Stimulated activated effector memory CD8-positive, alpha-beta T cell treated with anti-CD3 and anti-CD28 coated beads, Interleukin-12 subunit alpha, Interleukin-12 subunit beta, amount 100 ng/mL, for 72 hours (primary cell): ENCODE measurements at regions not wholly inside any gene's neighbourhood (a gene's known extent, or its start where the extent isn't known, plus 50 kb on each side); places are given as distances from the start of the nearest gene placed in this dataset.

Source experiments
- ATAC-seq: fragments of 150-1000 bp; cut with Tn5 transposase; 2 replicates; pipeline ENCODE4 v1.10.0; 2021
- DNase-seq, 2 donors: peaks; one replicate each; pipeline ENCODE4 v3.0.0; 2021 to 2022; ENCODE audit warnings: low spot score in 2 of 2
- H3K27ac Mint-ChIP-seq: one replicate; pipeline ENCODE4 v1.8.0; 2022; ENCODE audit warnings: mild to moderate bottlenecking, mixed read lengths
- H3K36me3 Mint-ChIP-seq: one replicate; pipeline ENCODE4 v1.8.0; 2022; ENCODE audit warnings: mild to moderate bottlenecking, mixed read lengths
- H3K4me1 Mint-ChIP-seq: one replicate; pipeline ENCODE4 v1.8.0; 2022; ENCODE audit warnings: mixed read lengths
- H3K4me3 Mint-ChIP-seq: one replicate; pipeline ENCODE4 v1.8.0; 2022; ENCODE audit warnings: mild to moderate bottlenecking, mixed read lengths
- H3K9me3 Mint-ChIP-seq: one replicate; pipeline ENCODE4 v1.8.0; 2022; ENCODE audit warnings: mixed read lengths

DNA sequence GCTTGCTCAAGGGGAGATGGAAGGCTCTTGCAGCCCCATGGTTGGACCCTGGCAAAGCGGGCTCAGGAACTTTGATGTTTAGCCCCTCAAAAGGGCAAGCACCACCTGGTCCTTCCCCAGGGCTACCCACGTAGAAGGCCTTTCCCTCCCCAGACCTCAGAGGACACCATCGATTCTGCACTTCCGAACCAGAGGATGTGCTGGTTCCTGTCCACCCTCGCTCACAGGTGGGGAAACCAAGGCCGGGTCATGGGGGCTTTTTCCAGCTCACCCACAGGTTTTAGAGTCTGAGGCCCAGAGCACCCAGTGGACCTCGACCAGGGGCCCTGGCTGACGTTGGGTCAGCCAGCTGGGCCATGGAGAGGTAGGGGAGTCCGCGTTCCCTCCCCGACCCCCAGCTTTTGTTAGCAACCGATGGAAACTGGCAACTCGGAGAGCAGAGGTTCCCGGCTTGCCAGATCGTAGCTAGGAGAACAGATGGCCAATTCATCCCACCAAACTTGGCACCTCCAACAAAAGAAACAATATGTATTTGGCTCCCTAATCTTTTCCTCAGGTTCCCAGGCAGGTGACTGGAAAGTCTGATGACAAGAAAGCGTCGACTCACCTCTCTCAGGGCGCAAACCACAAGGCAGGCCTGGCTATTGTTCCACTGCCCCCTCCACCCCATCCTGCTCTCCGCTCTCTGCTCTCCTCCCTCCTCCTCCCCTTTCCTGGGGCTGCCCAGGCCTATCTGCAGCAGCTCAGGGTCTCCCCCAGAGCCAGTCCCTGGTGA lies 167.6 kb upstream of the SMIM23 start:
- Mint-ChIP-seq H3K4me1 (no peaks in the 10 kb centered on the region), H3K27ac (no peak overlapping the region), H3K9me3 (no peaks in the 10 kb centered on the region), H3K4me3 (no peak overlapping the region), H3K36me3 (no peaks in the 10 kb centered on the region)
- DNase-seq = no peak
- no peak for ATAC-seq

DNA sequence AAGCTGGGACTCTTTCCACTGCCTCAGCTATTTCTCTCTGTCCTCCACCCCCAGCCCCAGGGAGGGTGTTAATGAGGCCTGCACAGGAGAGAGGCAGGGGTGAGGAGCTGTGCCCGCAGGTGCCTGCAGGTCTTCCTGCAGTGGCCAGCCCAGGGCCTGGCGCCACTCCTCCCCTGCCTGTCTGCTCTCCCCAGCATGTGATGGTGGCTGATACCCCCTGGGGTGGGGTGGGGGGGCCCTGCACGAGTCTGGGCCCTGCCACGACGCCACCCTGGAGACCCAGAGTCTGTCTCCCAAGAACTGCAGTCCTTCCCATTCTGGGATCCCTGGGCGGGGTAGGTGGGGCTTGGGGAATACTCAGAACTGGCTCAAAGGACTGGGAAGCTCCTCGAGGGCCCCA lies 166.4 kb upstream of the SMIM23 start:
- Mint-ChIP-seq H3K27ac (no peak overlapping the region), H3K4me1 (no peaks in the 10 kb centered on the region), H3K9me3 (no peaks in the 10 kb centered on the region), H3K4me3 (no peak overlapping the region), H3K36me3 (no peaks in the 10 kb centered on the region)
- no peak for DNase-seq
- ATAC-seq = no peak

DNA sequence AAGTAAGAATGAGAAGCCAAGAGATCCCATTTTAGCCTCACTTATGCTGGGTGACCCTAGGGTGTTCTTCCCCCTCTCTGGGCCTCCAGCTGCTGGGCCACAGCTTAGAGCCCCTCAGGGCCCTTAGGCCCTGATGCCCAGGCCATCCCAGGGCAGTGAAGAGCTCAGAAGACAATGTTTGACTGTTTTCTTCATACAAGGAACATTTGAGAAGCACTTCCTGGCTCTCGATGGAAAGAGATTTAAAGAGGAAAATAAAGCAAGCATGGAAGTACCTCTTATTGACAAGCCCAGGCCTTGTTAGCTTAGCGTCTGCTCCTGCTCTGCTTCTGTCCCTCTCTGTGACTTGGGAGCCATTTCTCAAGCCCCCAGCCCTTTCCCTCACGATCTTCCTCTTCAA lies 165.9 kb upstream of the SMIM23 start:
- Mint-ChIP-seq H3K4me1 (no peaks in the 10 kb centered on the region), H3K36me3 (no peaks in the 10 kb centered on the region), H3K9me3 (no peaks in the 10 kb centered on the region), H3K4me3 (no peak overlapping the region), H3K27ac (no peak overlapping the region)
- DNase-seq (no peak), ATAC-seq (no peak)

DNA sequence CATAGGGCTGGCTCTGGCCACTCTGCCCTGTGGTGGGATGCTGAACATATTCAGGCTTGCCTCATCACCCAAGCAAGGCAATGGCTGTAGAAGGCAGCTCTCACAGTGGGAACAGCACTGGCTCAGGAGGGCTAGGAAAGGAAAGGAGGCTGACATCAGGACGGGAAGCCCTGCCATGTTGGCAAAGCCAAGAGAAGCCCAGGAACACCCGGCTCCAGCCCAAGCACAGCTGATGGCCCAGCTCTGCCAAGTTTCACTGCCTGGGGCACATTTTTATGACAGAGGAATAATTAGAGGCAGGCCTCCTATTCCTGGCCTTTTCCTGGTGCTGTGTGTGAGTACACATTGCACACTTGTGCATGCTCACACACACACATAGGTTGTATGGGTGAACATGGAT lies 163.6 kb upstream of the SMIM23 start:
- H3K9me3 Mint-ChIP-seq = no peaks in the 10 kb centered on the region
- no peak for DNase-seq
- H3K4me1 Mint-ChIP-seq = no peaks in the 10 kb centered on the region
- H3K27ac Mint-ChIP-seq = no peak overlapping the region
- no peak for ATAC-seq
- H3K36me3 Mint-ChIP-seq = no peaks in the 10 kb centered on the region
- H3K4me3 Mint-ChIP-seq = no peak overlapping the region

DNA sequence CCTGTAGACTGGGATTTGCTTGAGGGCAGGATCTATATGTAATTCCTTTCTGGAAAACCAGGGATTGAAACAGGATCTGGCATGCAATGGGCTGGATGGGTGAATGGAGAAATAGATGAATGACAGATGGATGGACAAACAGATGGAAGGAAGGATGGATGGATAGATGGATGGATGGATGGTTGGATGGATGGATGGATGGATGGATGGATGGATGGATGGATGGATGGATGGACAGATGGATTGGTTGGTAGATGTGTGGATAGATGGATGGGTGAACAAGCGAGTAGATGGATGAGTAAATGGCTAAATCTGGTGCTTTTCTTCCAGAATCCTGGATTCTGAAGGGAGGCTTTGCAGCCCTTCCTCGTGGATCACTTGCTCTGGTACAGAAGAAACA lies 162.5 kb upstream of the SMIM23 start:
- H3K27ac Mint-ChIP-seq = no peak overlapping the region
- H3K36me3 Mint-ChIP-seq = no peaks in the 10 kb centered on the region
- ATAC-seq (no peak), DNase-seq (no peak)
- no peaks in the 10 kb centered on the region for H3K4me1 Mint-ChIP-seq
- H3K4me3 Mint-ChIP-seq = no peak overlapping the region
- H3K9me3 Mint-ChIP-seq = no peaks in the 10 kb centered on the region

DNA sequence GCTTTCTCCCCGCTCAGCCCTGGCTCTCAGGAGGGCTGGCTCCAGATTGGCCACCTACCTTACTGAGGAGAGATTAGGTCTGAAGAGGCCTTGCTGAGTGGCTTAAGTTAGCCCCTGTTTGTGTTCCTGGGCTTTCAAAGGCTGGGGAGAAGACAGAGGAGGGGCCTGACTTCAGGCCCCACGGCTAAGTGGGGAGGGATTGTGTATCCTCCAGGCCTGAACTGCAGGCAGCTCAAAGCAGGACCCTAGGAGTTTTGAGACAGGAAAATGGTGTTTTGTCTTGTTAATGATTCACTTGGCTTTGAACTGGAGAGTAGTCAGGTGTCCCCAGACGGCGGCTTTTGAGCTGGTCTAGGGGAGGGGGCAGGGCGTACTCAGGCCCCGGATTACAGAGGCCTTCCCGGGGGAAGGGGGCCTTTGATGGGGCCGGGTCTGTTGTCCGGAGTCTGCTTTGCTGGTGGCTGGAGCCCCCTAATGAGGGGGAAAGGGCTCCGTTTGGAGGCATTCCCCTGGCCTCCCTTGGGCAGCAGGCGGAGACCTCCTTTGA lies 162.0 kb upstream of the SMIM23 start:
- Mint-ChIP-seq H3K4me3 (no peak overlapping the region), H3K36me3 (no peaks in the 10 kb centered on the region), H3K4me1 (no peaks in the 10 kb centered on the region), H3K27ac (no peak overlapping the region), H3K9me3 (no peaks in the 10 kb centered on the region)
- no peak for DNase-seq
- ATAC-seq = no peak

DNA sequence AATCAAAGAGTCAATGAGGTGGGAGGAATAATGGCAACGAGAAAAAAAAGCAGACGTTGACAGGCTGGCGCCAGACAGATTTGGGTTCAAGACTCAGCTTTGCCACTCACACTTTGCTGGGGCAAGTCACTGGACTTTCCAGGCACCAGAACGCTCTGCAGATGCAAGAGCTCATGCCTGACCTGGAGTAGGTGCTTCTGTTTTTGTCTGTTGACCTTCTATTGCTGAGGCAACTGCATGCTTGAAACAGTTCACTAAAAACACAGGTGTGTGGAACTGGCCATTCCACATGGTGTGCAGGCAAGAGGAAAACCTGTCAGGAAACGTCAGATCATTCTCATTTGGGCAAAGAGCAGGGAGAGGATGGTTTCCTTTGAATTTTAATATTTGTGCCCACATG lies 161.2 kb upstream of the SMIM23 start:
- Mint-ChIP-seq H3K36me3 (no peaks in the 10 kb centered on the region), H3K9me3 (no peaks in the 10 kb centered on the region)
- no peak for DNase-seq

DNA sequence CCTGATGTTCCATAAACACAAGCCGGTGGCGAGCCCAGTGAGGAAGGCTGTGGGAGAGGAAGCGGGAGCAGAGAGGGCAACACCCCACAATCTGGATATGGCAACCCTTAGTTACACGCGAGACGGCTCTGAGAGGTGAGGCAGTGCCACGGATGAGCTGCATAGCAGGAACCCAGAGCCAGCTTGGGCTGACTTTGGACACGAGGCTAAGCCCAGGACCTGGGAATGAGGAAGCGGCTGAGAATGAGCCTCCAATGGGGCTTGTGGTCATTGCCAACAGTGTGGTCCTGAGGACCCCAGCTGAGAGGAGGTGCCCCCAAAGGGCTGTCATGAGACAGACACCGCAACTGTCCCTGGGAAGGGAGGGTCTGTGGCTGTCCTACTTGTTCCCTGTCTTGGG lies 160.0 kb upstream of the SMIM23 start:
- H3K4me3 Mint-ChIP-seq = no peak overlapping the region
- H3K4me1 Mint-ChIP-seq = no peaks in the 10 kb centered on the region
- ATAC-seq = no peak
- DNase-seq = no peak
- no peaks in the 10 kb centered on the region for H3K36me3 Mint-ChIP-seq
- H3K9me3 Mint-ChIP-seq = no peaks in the 10 kb centered on the region
- no peak overlapping the region for H3K27ac Mint-ChIP-seq

More for the DNA sequence above, 161.2 kb upstream of the SMIM23 start:
- Mint-ChIP-seq H3K4me1 (no peaks in the 10 kb centered on the region), H3K4me3 (no peak overlapping the region), H3K27ac (no peak overlapping the region)
- no peak for ATAC-seq

DNA sequence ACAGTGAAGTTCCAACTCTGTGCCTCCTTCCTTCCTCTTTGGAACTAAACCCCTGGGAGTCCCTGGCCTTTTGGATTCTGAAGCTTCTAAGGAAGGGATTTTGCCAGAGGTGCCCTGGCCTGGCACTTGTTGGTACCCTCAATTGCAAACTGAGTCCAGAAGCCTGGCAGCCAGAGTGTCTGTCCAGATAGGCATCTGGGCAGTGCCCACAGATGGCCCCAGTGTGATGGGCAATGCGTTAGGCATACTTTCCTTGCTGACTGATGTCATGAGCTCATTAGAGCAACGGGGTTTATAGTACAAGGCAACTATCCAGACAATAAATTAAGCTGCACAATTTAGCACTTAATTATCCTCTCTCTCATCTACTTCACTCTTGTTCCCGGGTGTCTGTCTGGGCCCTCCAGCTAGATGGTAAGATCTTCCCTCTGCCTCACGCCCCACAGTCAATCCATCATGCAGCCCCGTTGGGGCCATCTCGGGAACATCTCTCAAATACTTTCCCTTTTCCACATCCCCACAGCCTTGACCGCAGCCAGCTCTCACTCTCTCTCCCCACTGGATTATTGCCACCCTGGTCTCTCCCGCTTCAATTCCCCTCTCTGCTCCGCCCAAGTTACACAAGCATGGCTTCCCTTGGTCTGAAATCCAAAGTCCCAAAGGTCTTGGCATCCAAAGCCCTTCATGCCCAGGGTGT lies 157.5 kb upstream of the SMIM23 start:
- Mint-ChIP-seq H3K9me3 (no peaks in the 10 kb centered on the region), H3K27ac (no peak overlapping the region), H3K36me3 (no peaks in the 10 kb centered on the region), H3K4me1 (no peaks in the 10 kb centered on the region), H3K4me3 (no peak overlapping the region)
- ATAC-seq = no peak
- DNase-seq = no peak

DNA sequence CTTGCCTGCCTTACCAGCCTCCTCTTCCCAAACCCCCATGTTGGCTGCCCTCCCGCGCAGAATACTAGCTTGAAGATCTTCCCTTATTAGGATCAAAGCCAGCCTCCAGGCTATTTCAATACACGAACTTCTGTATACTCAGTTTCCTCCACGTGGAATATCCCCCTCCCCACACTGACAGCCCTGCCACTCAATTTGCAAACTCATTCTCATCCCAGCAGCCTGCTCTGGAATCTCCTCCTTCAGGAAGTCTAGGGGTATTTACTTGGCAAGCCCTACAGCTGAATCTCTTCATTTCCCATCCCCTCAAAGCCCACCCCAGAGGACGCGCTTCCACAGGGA lies 157.0 kb upstream of the SMIM23 start:
- no peaks in the 10 kb centered on the region for H3K36me3 Mint-ChIP-seq
- ATAC-seq (no peak), DNase-seq (no peak)
- H3K4me1 Mint-ChIP-seq = no peaks in the 10 kb centered on the region
- no peaks in the 10 kb centered on the region for H3K9me3 Mint-ChIP-seq
- H3K27ac Mint-ChIP-seq = no peak overlapping the region
- H3K4me3 Mint-ChIP-seq = no peak overlapping the region

DNA sequence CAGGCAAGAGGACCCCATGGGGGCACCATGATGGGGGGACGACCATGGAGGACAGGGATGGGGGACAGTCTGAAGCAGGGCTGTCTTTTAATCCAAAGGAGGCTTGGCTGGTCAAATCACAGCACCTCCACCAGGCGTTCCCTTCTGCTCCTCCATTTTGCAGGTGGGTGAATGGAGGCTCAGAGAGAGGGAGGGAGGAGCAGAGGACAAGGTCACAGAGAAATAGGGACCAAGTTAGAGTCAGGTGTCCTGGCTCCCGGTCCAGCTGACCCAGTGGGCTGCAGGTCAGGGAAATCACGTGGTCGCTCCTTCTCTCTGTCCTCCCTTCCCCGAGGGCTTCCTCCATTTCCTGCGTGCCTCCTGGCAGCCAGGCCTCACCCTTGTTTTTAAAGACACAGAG lies 156.4 kb upstream of the SMIM23 start:
- Mint-ChIP-seq H3K4me3 (no peak overlapping the region), H3K36me3 (no peaks in the 10 kb centered on the region), H3K4me1 (no peaks in the 10 kb centered on the region), H3K27ac (no peak overlapping the region), H3K9me3 (no peaks in the 10 kb centered on the region)
- DNase-seq = no peak
- no peak for ATAC-seq

DNA sequence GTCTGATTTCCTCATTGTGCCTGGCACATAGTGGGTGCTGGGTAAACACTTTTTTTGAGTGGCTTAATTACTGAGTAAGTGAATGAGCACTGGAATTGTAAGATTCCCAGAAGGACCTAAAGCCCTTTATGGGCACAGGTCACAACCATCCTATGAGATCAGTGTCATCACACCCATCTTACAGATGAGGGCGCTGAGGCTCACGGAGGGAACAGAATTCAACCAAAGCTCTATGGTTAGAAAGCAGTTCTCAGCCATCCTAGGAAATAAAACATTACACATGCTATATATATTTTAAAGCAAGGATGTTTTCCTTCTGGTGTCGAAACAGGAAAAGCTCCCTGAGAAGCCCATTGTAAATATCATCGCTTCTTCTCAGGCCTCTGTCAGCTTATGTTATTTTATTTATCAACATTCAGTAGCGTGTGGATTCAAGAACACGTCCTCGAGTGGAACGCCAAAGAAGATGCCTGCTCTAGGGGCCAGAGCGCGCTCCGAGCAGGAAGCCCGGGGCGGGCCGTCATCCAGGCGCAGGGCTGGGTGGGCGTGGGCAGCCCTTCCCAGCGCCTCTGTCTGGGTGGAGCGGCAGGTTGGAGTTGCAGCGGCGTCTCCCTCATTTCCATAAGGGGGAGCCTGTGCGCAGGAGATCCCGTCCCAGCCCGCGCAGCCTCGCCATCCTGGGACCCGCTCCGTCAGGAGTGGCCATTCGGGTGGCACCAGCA lies 155.8 kb upstream of the SMIM23 start:
- DNase-seq (no peak), ATAC-seq (no peak)
- H3K4me1 Mint-ChIP-seq = no peaks in the 10 kb centered on the region
- H3K9me3 Mint-ChIP-seq = no peaks in the 10 kb centered on the region
- H3K36me3 Mint-ChIP-seq = no peaks in the 10 kb centered on the region
- H3K4me3 Mint-ChIP-seq = no peak overlapping the region
- H3K27ac Mint-ChIP-seq = no peak overlapping the region

DNA sequence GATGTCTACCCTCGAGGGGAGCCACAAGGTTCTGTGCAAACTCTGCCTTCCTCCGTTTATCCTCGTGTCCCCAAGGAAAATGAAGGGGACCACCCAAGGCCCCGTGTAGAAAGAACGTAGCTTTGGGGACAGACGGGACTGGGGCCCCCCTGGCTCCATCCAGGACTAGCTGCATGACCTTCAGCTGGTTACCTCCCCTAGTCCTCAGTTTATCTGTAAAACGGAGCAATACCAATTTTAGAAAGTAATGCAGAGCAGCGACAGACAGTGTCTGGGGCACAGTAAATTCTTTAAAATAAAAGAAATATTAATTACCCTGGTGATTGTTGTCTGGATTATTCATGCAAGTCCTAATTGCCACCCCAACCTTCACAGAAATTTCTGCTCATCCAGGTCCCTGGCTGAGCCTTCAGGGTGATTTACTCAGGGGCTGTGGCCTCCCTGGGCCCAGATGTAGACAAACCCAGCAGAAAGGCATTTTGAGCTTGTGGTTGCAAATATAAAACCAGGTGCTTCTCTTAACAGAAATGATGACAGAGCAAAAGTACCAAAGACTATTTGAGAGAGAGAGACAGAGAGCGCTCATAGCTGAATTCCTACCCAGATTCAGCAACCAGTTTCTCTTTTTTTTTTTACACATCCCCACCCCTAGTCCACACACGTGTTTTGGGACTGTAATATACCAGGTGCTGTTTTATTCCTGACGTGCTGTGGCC lies 155.1 kb upstream of the SMIM23 start:
- no peak for ATAC-seq

DNA sequence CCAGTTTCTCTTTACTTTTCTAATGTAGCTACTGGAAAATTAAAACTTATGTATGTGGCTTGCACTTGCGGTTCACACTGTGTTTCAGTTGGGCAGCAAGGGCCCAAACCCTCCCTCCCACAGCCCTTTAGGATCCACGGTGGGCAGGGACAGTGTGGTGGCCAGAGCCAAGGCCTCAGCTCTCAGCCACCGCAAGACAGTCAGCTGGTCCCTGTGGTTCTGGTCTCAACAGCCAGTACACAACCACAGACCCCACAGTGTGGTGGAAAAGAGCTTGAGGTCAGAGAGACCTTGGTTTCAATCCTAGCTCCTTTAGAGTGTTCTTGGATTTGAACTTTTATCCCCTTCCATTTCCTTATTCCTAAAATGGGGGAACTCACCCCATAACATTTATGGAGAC lies 153.0 kb upstream of the SMIM23 start:
- no peaks in the 10 kb centered on the region for H3K36me3 Mint-ChIP-seq
- no peak for ATAC-seq
- no peak for DNase-seq
- no peak overlapping the region for H3K4me3 Mint-ChIP-seq
- no peaks in the 10 kb centered on the region for H3K9me3 Mint-ChIP-seq
- H3K27ac Mint-ChIP-seq = no peak overlapping the region
- H3K4me1 Mint-ChIP-seq = no peaks in the 10 kb centered on the region

More for the DNA sequence above, 155.1 kb upstream of the SMIM23 start:
- no peaks in the 10 kb centered on the region for H3K9me3 Mint-ChIP-seq
- no peak overlapping the region for H3K4me3 Mint-ChIP-seq
- H3K4me1 Mint-ChIP-seq = no peaks in the 10 kb centered on the region
- H3K36me3 Mint-ChIP-seq = no peaks in the 10 kb centered on the region
- H3K27ac Mint-ChIP-seq = no peak overlapping the region
- no peak for DNase-seq

DNA sequence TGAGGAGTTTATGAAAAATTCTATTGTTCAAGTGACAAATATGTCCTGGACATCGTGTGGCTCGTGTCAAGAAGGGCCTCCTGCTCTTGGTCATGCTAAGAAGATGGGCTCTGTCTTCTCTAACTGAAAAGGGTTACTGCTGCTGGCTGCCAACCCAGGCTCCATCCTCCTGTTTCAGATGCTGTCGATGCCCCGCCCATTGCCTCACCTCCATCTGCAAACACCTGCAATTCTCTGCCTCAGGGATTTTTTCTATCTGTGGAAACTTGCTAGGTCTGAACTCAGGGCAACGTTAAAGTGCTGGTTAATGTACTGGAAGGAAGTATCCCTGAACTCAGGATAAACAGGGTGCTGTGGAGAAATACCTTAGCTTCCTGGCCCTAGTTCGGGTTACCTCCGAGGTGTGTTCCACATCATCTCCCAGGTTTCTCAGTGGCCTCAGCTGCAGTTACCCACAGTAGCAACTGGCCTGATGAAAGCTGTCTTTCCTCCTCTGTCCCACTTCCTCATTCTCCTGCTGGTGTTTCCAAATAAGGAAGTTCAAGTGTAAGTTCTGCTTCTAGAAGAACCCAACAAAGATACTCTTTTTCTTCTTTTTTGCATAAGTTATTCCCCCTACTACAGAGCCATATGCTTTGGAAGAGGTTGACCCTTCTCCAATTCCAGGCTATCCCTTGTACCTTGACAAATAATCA lies 151.7 kb upstream of the SMIM23 start:
- DNase-seq (no peak), ATAC-seq (no peak)
- no peaks in the 10 kb centered on the region for H3K36me3 Mint-ChIP-seq
- H3K9me3 Mint-ChIP-seq = no peaks in the 10 kb centered on the region
- no peak overlapping the region for H3K27ac Mint-ChIP-seq
- no peak overlapping the region for H3K4me3 Mint-ChIP-seq
- H3K4me1 Mint-ChIP-seq = no peaks in the 10 kb centered on the region
